ENCODE measurements at regions not wholly inside any gene's neighbourhood (a gene's known extent, or its start where the extent isn't known, plus 50 kb on each side); places are given as distances from the start of the nearest gene placed in this dataset.

DNA sequence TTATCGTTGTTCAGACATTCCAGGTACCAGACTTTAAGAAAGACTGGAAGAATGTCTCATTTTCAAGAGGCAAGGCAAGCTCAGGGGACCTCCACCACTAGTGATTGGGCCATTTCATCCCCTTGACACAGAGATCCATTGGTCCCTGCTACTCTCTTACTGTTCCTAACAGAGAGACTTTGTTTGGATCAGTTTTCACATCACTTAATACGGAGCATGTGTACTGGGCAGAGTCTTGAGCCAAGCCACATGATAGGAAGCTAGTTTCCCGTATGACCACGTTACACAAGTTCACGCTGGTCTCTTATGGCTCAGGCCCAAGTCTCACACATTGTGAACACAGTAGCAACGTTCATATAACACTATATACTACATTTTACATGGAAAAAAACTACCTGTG is 269.9 kb downstream of the BAMBI start:
- no peak for TF ChIP-seq POLR2A (IDR thresholded peaks at IDR 0.05)
- TF ChIP-seq, protein P1, sequence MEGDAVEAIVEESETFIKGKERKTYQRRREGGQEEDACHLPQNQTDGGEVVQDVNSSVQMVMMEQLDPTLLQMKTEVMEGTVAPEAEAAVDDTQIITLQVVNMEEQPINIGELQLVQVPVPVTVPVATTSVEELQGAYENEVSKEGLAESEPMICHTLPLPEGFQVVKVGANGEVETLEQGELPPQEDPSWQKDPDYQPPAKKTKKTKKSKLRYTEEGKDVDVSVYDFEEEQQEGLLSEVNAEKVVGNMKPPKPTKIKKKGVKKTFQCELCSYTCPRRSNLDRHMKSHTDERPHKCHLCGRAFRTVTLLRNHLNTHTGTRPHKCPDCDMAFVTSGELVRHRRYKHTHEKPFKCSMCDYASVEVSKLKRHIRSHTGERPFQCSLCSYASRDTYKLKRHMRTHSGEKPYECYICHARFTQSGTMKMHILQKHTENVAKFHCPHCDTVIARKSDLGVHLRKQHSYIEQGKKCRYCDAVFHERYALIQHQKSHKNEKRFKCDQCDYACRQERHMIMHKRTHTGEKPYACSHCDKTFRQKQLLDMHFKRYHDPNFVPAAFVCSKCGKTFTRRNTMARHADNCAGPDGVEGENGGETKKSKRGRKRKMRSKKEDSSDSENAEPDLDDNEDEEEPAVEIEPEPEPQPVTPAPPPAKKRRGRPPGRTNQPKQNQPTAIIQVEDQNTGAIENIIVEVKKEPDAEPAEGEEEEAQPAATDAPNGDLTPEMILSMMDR (IDR thresholded peaks at IDR 0.05): no peak
